ENCODE measurements at regions not wholly inside any gene's neighbourhood (a gene's known extent, or its start where the extent isn't known, plus 50 kb on each side); places are given as distances from the start of the nearest gene placed in this dataset.

- DNase-seq (ENCODE audit: extremely low spot score, unreplicated experiment) = no peak
- Mint-ChIP-seq H3K36me3 (ENCODE audit: unreplicated experiment) (no peaks in the 10 kb centered on the region), H3K4me3 (ENCODE audit: unreplicated experiment) (no peak overlapping the region), H3K27ac (ENCODE audit: unreplicated experiment) (no peak overlapping the region), H3K4me1 (ENCODE audit: unreplicated experiment) (no peaks in the 10 kb centered on the region), H3K27me3 (ENCODE audit: unreplicated experiment) (no peaks in the 10 kb centered on the region), H3K9me3 (ENCODE audit: unreplicated experiment) (peaks cover 4% of the 10 kb centered on the region)
- TF ChIP-seq, protein P1, sequence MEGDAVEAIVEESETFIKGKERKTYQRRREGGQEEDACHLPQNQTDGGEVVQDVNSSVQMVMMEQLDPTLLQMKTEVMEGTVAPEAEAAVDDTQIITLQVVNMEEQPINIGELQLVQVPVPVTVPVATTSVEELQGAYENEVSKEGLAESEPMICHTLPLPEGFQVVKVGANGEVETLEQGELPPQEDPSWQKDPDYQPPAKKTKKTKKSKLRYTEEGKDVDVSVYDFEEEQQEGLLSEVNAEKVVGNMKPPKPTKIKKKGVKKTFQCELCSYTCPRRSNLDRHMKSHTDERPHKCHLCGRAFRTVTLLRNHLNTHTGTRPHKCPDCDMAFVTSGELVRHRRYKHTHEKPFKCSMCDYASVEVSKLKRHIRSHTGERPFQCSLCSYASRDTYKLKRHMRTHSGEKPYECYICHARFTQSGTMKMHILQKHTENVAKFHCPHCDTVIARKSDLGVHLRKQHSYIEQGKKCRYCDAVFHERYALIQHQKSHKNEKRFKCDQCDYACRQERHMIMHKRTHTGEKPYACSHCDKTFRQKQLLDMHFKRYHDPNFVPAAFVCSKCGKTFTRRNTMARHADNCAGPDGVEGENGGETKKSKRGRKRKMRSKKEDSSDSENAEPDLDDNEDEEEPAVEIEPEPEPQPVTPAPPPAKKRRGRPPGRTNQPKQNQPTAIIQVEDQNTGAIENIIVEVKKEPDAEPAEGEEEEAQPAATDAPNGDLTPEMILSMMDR (IDR thresholded peaks at IDR 0.05) = no peak
Measured at GRCh38 chr2:125572660-125573059, 1083.3 kb upstream of the GYPC start.

DNA sequence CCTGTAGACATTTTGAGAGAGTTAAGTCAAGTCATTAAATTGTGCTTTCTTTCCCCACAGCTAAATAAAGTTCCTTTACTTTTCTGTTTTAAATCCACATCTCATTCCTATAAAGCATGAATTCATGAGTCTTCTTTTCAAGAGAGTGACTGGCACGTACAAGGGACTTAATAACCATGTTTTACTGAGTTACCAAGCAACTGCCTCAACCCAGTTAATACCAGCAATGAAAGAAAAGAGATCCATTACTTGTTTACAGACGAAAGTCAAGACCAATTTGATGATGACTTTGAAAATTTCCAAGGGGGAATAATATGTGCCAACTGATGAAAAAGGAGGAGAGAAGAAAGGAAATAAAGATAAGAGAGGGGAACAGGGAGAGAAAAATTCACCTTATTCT lies 1082.5 kb upstream of the GYPC start:
- no peak for DNase-seq (ENCODE audit: extremely low spot score, unreplicated experiment)
- H3K27ac Mint-ChIP-seq (ENCODE audit: unreplicated experiment) = no peak overlapping the region
- peaks cover 4% of the 10 kb centered on the region for H3K9me3 Mint-ChIP-seq (ENCODE audit: unreplicated experiment)
- TF ChIP-seq, protein P1 (IDR thresholded peaks at IDR 0.05) = no peak
- H3K36me3 Mint-ChIP-seq (ENCODE audit: unreplicated experiment) = no peaks in the 10 kb centered on the region
- H3K4me3 Mint-ChIP-seq (ENCODE audit: unreplicated experiment) = no peak overlapping the region
- H3K27me3 Mint-ChIP-seq (ENCODE audit: unreplicated experiment) = no peaks in the 10 kb centered on the region
- H3K4me1 Mint-ChIP-seq (ENCODE audit: unreplicated experiment) = no peaks in the 10 kb centered on the region

DNA sequence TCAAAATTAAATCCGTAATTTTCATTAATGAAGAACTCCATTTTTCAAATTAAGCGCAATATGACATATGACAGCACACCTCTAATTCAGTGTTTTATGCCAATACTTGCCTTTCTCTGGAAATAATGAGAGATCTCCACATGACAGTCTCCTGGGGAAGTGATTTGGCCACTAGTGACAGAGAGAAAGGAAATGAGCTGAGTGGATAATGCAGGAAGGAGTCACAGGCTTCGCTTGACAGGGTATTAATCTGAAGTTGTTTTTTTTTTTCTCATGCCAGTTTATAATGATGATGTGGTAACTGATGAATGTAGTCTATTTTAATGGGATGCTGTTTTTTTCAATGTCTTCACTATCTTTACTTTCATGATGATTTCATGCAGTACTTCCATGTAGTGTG lies 1079.4 kb upstream of the GYPC start:
- no peak overlapping the region for H3K4me3 Mint-ChIP-seq (ENCODE audit: unreplicated experiment)
- H3K27me3 Mint-ChIP-seq (ENCODE audit: unreplicated experiment) = no peaks in the 10 kb centered on the region
- no peaks in the 10 kb centered on the region for H3K36me3 Mint-ChIP-seq (ENCODE audit: unreplicated experiment)
- no peak for DNase-seq (ENCODE audit: extremely low spot score, unreplicated experiment)
- H3K4me1 Mint-ChIP-seq (ENCODE audit: unreplicated experiment) = no peaks in the 10 kb centered on the region
- no peak overlapping the region for H3K27ac Mint-ChIP-seq (ENCODE audit: unreplicated experiment)
- TF ChIP-seq, protein P1 (IDR thresholded peaks at IDR 0.05) = no peak
- H3K9me3 Mint-ChIP-seq (ENCODE audit: unreplicated experiment) = no peaks in the 10 kb centered on the region

DNA sequence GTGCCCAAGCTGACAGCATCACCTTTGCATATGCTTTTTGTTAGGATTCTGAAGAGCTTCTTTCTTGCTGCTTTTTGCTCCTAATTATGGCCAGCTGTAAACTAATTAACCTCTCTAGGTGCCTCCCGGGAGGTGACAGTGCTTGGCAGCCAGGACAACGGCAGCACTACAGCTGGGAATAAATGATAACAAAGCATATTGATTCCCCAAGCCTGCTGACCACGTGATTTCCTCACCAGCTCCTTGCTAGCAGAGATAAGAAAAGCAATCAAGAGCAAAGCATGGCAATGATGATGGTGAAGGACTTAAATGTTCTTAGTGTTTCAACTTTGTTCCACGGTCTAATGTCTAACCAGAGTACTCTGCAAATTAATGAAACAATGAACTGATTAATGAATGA lies 1074.4 kb upstream of the GYPC start:
- Mint-ChIP-seq H3K4me3 (ENCODE audit: unreplicated experiment) (no peak overlapping the region), H3K27me3 (ENCODE audit: unreplicated experiment) (no peaks in the 10 kb centered on the region), H3K9me3 (ENCODE audit: unreplicated experiment) (peaks cover 10% of the 10 kb centered on the region), H3K4me1 (ENCODE audit: unreplicated experiment) (no peaks in the 10 kb centered on the region), H3K36me3 (ENCODE audit: unreplicated experiment) (no peaks in the 10 kb centered on the region), H3K27ac (ENCODE audit: unreplicated experiment) (no peak overlapping the region)
- TF ChIP-seq, protein P1 (IDR thresholded peaks at IDR 0.05) = no peak
- no peak for DNase-seq (ENCODE audit: extremely low spot score, unreplicated experiment)

DNA sequence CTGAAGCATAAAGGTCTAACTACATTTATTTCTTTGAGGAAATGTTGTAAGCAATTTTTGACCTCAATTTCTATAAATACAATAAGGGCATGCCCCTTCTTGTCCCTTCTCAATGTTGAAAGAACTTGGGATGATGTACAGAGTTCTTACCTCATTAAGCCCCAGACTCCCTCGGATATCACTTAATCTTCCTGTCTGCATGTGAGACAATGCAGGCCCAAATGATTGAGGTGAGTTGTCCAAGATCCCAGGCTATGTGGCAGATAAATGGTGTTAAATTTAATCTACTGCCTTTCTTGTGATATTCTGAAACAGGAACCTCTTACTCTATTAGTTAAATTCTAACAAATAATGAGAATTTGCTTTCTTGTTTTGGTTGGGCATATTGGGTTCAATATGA lies 1073.4 kb upstream of the GYPC start:
- Mint-ChIP-seq H3K9me3 (ENCODE audit: unreplicated experiment) (peaks cover 13% of the 10 kb centered on the region), H3K4me1 (ENCODE audit: unreplicated experiment) (no peaks in the 10 kb centered on the region), H3K27ac (ENCODE audit: unreplicated experiment) (no peak overlapping the region), H3K27me3 (ENCODE audit: unreplicated experiment) (no peaks in the 10 kb centered on the region), H3K4me3 (ENCODE audit: unreplicated experiment) (no peak overlapping the region), H3K36me3 (ENCODE audit: unreplicated experiment) (no peaks in the 10 kb centered on the region)
- TF ChIP-seq, protein P1 (IDR thresholded peaks at IDR 0.05) = no peak
- DNase-seq (ENCODE audit: extremely low spot score, unreplicated experiment) = no peak

Data from osteocyte (in vitro differentiated cells).